ENCODE measurements at regions not wholly inside any gene's neighbourhood (a gene's known extent, or its start where the extent isn't known, plus 50 kb on each side); places are given as distances from the start of the nearest gene placed in this dataset.

DNA sequence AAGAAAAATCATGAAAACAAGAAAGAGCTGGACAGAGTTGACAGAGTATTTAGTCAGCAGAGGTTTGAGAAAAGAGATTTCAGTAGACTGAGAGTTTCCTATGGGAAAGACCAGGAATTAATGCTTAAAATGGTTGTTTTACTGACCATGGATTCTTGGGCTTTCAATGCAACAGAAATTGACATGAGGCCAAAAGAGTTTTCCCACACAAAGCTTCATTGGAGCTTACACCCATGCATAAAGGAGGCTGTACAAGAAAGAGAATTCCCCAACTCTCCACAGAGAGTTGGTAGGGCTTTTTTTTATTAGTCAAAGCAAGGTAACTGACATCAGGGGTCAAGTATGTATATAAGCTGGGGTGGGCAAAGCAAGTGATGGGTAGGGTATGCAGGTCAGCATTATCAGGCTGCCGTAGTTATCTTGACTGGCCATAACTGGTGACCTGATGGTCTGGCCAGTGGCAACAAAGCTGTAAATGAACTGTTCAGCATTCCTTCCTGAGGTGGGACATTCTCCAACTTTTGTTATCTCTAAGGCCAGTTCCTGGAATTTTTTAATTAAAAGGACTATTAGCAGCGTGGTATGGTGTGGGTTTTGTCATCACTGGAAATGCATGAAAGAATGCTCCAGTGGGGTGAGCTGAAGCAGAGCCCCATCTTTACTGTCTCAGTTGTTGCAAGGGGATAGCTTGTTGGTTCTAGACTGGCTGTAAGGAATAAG, 117.0 kb downstream of the ADAM29 start:
- no peaks in the 10 kb centered on the region for H3K36me3 ChIP-seq (ENCODE audit: insufficient read depth, low read length)
- no peaks in the 10 kb centered on the region for H4K20me1 ChIP-seq (ENCODE audit: insufficient read depth, low read length)
- no peaks in the 10 kb centered on the region for H3K27me3 ChIP-seq (ENCODE audit: insufficient read depth, low read length)
- H3K4me1 ChIP-seq (ENCODE audit: insufficient read depth, low read length) = peaks cover 5% of the 10 kb centered on the region
- TF ChIP-seq, protein P1, sequence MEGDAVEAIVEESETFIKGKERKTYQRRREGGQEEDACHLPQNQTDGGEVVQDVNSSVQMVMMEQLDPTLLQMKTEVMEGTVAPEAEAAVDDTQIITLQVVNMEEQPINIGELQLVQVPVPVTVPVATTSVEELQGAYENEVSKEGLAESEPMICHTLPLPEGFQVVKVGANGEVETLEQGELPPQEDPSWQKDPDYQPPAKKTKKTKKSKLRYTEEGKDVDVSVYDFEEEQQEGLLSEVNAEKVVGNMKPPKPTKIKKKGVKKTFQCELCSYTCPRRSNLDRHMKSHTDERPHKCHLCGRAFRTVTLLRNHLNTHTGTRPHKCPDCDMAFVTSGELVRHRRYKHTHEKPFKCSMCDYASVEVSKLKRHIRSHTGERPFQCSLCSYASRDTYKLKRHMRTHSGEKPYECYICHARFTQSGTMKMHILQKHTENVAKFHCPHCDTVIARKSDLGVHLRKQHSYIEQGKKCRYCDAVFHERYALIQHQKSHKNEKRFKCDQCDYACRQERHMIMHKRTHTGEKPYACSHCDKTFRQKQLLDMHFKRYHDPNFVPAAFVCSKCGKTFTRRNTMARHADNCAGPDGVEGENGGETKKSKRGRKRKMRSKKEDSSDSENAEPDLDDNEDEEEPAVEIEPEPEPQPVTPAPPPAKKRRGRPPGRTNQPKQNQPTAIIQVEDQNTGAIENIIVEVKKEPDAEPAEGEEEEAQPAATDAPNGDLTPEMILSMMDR (IDR thresholded peaks at IDR 0.05; ENCODE audit: insufficient read depth, low read depth, low read length) = no peak
- no peak for TF ChIP-seq EZH2 (IDR thresholded peaks at IDR 0.05; ENCODE audit: insufficient read depth, low read length)
- FAIRE-seq = no peak
- no peak overlapping the region for H3K4me3 ChIP-seq (ENCODE audit: insufficient read depth, low read depth, low read length)
- peaks cover 6% of the 10 kb centered on the region for H3K9me3 ChIP-seq (ENCODE audit: insufficient read depth, low read depth, low read length)
- Mint-ChIP-seq H3K36me3 (ENCODE audit: low read depth, unreplicated experiment) (no peaks in the 10 kb centered on the region), H3K4me1 (ENCODE audit: low read depth, unreplicated experiment) (peaks cover 23% of the 10 kb centered on the region), H3K9me3 (ENCODE audit: unreplicated experiment) (no peaks in the 10 kb centered on the region), H3K27me3 (ENCODE audit: low read depth, unreplicated experiment) (no peaks in the 10 kb centered on the region), H3K4me3 (ENCODE audit: unreplicated experiment) (no peak overlapping the region), H3K27ac (ENCODE audit: unreplicated experiment) (peak overlapping the region; percentile 96)
- H3K27ac ChIP-seq (ENCODE audit: low read depth, low read length) = no peak overlapping the region
- no peak overlapping the region for H3K4me2 ChIP-seq (ENCODE audit: low read length)
- H2AFZ ChIP-seq (ENCODE audit: low read depth, low read length) = no peak overlapping the region
- peak; percentile 4 for DNase-seq (ENCODE audit: low read depth)
- no peak overlapping the region for H3K9ac ChIP-seq (ENCODE audit: low read length)
- H3K79me2 ChIP-seq (ENCODE audit: insufficient read depth, low read length) = no peaks in the 10 kb centered on the region

DNA sequence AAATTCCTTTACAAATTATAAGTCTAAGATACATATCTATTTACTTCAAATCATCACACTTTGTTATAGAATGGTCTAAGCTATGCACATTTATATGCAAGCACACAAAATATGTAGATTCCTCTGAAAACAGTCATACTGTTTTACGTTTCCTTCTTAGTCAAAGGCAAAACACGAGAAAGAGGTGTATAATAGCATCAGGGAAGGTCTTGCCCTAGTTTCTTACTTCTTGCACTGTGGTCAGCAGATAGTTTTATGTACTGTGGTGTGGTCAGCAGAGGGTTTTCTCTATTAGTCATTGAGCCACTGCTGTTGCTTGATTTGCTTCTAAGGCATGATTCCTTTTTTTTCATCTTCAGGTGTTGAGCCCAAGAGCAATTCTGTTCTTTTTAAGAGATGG, 117.7 kb downstream of the ADAM29 start:
- Histone ChIP-seq H3K9ac (ENCODE audit: low read length) (no peak overlapping the region), H3K4me1 (ENCODE audit: insufficient read depth, low read length) (peaks cover 5% of the 10 kb centered on the region), H3K4me3 (ENCODE audit: insufficient read depth, low read depth, low read length) (no peak overlapping the region), H3K9me3 (ENCODE audit: insufficient read depth, low read depth, low read length) (peaks cover 6% of the 10 kb centered on the region), H3K27me3 (ENCODE audit: insufficient read depth, low read length) (no peaks in the 10 kb centered on the region), H3K36me3 (ENCODE audit: insufficient read depth, low read length) (no peaks in the 10 kb centered on the region), H3K4me2 (ENCODE audit: low read length) (peak overlapping the region; percentile 47), H3K27ac (ENCODE audit: low read depth, low read length) (no peak overlapping the region), H4K20me1 (ENCODE audit: insufficient read depth, low read length) (no peaks in the 10 kb centered on the region), H2AFZ (ENCODE audit: low read depth, low read length) (no peak overlapping the region), H3K79me2 (ENCODE audit: insufficient read depth, low read length) (no peaks in the 10 kb centered on the region)
- FAIRE-seq (no peak), DNase-seq (ENCODE audit: low read depth) (peak; percentile 64)
- no peaks in the 10 kb centered on the region for H3K36me3 Mint-ChIP-seq (ENCODE audit: low read depth, unreplicated experiment)
- peak overlapping the region; percentile 96 for H3K27ac Mint-ChIP-seq (ENCODE audit: unreplicated experiment)
- TF ChIP-seq EZH2 (IDR thresholded peaks at IDR 0.05; ENCODE audit: insufficient read depth, low read length) = no peak
- TF ChIP-seq, protein P1 (IDR thresholded peaks at IDR 0.05; ENCODE audit: insufficient read depth, low read depth, low read length) = no peak
- H3K4me3 Mint-ChIP-seq (ENCODE audit: unreplicated experiment) = no peak overlapping the region
- H3K9me3 Mint-ChIP-seq (ENCODE audit: unreplicated experiment) = no peaks in the 10 kb centered on the region
- H3K4me1 Mint-ChIP-seq (ENCODE audit: low read depth, unreplicated experiment) = peaks cover 23% of the 10 kb centered on the region
- H3K27me3 Mint-ChIP-seq (ENCODE audit: low read depth, unreplicated experiment) = no peaks in the 10 kb centered on the region

DNA sequence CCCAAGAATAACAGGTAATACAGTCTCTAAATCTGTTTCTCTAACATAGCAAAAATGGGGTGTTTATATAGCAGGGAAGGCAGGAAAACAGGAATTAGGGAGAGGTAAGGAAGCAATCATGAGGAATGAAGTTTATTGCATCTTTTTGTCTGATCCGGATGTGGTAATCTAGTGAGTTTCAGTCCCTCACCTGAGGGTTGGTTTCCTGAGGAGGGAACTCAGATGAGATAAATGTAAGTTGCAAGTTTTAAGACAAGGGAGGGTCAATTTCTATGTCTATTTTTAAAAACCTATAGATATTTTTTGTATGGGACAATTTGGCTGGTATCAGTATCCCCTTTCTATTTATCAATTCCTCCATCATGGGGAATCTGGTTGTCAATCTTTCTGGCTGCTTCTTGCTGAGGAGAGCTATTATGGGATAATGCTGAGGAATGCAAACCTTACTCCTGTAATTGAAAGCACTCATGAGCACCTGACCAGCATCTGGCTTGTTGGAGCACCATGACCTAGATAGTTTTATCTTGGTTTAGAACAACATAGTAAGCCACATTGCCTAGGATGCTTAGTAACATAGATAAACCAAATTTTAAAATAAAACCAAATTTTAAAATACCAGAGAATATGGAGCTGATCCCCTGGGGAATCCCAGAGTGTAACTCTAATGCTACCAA, 130.1 kb downstream of the ADAM29 start:
- no peak for TF ChIP-seq EZH2 (IDR thresholded peaks at IDR 0.05; ENCODE audit: insufficient read depth, low read length)
- TF ChIP-seq, protein P1 (IDR thresholded peaks at IDR 0.05; ENCODE audit: insufficient read depth, low read depth, low read length) = no peak
- DNase-seq (ENCODE audit: low read depth) = no peak
- H3K4me3 Mint-ChIP-seq (ENCODE audit: unreplicated experiment) = no peak overlapping the region
- FAIRE-seq = no peak
- H3K27me3 Mint-ChIP-seq (ENCODE audit: low read depth, unreplicated experiment) = no peaks in the 10 kb centered on the region
- Histone ChIP-seq H4K20me1 (ENCODE audit: insufficient read depth, low read length) (no peaks in the 10 kb centered on the region), H3K27ac (ENCODE audit: low read depth, low read length) (no peak overlapping the region), H3K36me3 (ENCODE audit: insufficient read depth, low read length) (no peaks in the 10 kb centered on the region), H3K79me2 (ENCODE audit: insufficient read depth, low read length) (no peaks in the 10 kb centered on the region), H3K4me3 (ENCODE audit: insufficient read depth, low read depth, low read length) (no peak overlapping the region), H3K9ac (ENCODE audit: low read length) (no peak overlapping the region), H3K4me2 (ENCODE audit: low read length) (no peak overlapping the region), H3K4me1 (ENCODE audit: insufficient read depth, low read length) (no peaks in the 10 kb centered on the region), H3K27me3 (ENCODE audit: insufficient read depth, low read length) (no peaks in the 10 kb centered on the region), H3K9me3 (ENCODE audit: insufficient read depth, low read depth, low read length) (peaks cover 4% of the 10 kb centered on the region), H2AFZ (ENCODE audit: low read depth, low read length) (no peak overlapping the region)
- H3K4me1 Mint-ChIP-seq (ENCODE audit: low read depth, unreplicated experiment) = no peaks in the 10 kb centered on the region
- no peak overlapping the region for H3K27ac Mint-ChIP-seq (ENCODE audit: unreplicated experiment)
- peaks cover 7% of the 10 kb centered on the region for H3K9me3 Mint-ChIP-seq (ENCODE audit: unreplicated experiment)
- no peaks in the 10 kb centered on the region for H3K36me3 Mint-ChIP-seq (ENCODE audit: low read depth, unreplicated experiment)
